GM12891 (cell line): ENCODE measurements at regions not wholly inside any gene's neighbourhood (a gene's known extent, or its start where the extent isn't known, plus 50 kb on each side); places are given as distances from the start of the nearest gene placed in this dataset.

ENCODE experiments used
- POLR2A ChIP-seq: IDR thresholded peaks from 2 replicates; pipeline ENCODE4 v1.6.1; 2011; ENCODE audit warnings: low read depth, low read length, control low read depth
- POLR2AphosphoS5 ChIP-seq: IDR thresholded peaks from 2 replicates; pipeline ENCODE4 v1.6.1; 2011; ENCODE audit warnings: low read depth, low read length, control low read depth
- POU2F2 ChIP-seq: IDR thresholded peaks from 2 replicates; pipeline ENCODE4 v1.6.1; 2011; ENCODE audit warnings: low read depth, mild to moderate bottlenecking, control low read depth, low read length, moderate library complexity
- SPI1 ChIP-seq: IDR thresholded peaks from 2 replicates; pipeline ENCODE4 v1.6.1; 2011; ENCODE audit warnings: low read depth, low read length, control low read depth
- TAF1 ChIP-seq: IDR thresholded peaks from 2 replicates; pipeline ENCODE4 v1.6.1; 2011; ENCODE audit warnings: low read depth, low read length, control low read depth

DNA sequence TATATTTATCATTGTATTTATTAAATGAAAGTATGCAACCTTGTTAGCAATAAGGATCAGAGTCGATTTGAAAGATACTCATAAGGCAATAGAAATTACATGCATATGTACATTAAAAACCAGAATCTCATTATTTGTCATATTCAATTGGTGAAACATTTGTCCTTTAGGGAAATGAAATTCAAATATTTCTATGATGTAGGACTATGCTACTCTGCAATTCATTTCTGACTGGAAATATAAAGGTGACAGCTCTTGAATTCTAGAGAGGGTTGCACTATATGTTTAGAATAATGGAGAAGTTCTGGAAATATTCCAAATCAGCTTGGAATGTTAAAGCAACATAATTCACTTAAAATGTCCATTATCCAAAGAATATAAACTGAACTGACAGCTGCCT lies 1519.8 kb downstream of the ARAP2 start:
- TF ChIP-seq SPI1 (no peak), POLR2A (no peak), POLR2AphosphoS5 (no peak), TAF1 (no peak), POU2F2 (no peak)
